H1 (cell line): ENCODE measurements at regions not wholly inside any gene's neighbourhood (a gene's known extent, or its start where the extent isn't known, plus 50 kb on each side); places are given as distances from the start of the nearest gene placed in this dataset.

Source experiments
- BRCA1 ChIP-seq: IDR thresholded peaks from 2 replicates; pipeline ENCODE4 v1.6.1; 2012; ENCODE audit warnings: low read depth, low read length, improper control_type of control experiment
- POLR2A ChIP-seq, 2 experiments: IDR thresholded peaks; 1 replicate in 1 of 2; 2 replicates in 1 of 2; pipeline ENCODE4 v1.6.1; 2011; ENCODE audit warnings: low read depth in 2 of 2, low read length in 2 of 2, mild to moderate bottlenecking in 2 of 2; ENCODE audit errors: control extremely low read depth in 1 of 2
- POLR2AphosphoS5 ChIP-seq: IDR thresholded peaks from 2 replicates; pipeline ENCODE4 v1.6.1; 2011; ENCODE audit warnings: low read depth, low read length
- RFX5 ChIP-seq: IDR thresholded peaks from 2 replicates; pipeline ENCODE4 v1.6.1; 2011; ENCODE audit warnings: low read depth, low read length, improper control_type of control experiment, borderline replicate concordance
- TEAD4 ChIP-seq: IDR thresholded peaks from 2 replicates; pipeline ENCODE4 v1.6.1; 2012; ENCODE audit warnings: low read depth, low read length, inconsistent platforms, mixed read lengths
- YY1 ChIP-seq: IDR thresholded peaks from 2 replicates; pipeline ENCODE4 v1.6.1; 2011; ENCODE audit warnings: low read depth, mild to moderate bottlenecking, low read length
- TF ChIP-seq, protein P1 (sequence below), 3 experiments: IDR thresholded peaks; 1 replicate in 2 of 3; 2 replicates in 1 of 3; pipeline versions ENCODE4 v1.5.1 to v1.6.1; 2011; ENCODE audit warnings: low read length in 3 of 3, mild to moderate bottlenecking in 3 of 3, inconsistent platforms in 2 of 3, low read depth in 1 of 3, moderate library complexity in 1 of 3; ENCODE audit not compliant: insufficient read depth in 1 of 3; ENCODE audit errors: control extremely low read depth in 1 of 3

DNA sequence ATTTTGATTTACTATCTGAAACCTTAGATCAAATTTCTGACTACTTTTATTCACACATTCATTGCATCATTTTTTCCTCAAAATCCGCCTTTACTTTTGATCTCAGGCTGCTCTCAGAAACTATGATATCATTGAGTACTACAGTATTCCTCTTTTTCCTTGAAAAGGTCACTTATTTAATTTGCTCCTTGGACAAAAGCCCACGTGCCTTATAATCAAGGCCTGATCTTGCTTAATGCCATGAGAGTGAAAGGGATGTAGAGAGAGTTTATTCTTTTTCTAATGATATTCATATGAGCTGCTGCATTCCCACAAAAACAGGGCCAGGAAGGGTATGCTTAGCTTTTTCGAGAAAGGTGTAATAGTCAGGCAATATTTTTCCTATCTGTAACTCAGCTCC, 327.0 kb downstream of the ETS1 start:
- TF ChIP-seq TEAD4 (no peak), YY1 (no peak), POLR2AphosphoS5 (no peak), RFX5 (no peak), BRCA1 (no peak), POLR2A (IDR thresholded peaks at IDR 0.05; ENCODE audit: control extremely low read depth in 1 of 2, low read depth in 2 of 2, low read length in 2 of 2) (no peak)
- TF ChIP-seq, protein P1, sequence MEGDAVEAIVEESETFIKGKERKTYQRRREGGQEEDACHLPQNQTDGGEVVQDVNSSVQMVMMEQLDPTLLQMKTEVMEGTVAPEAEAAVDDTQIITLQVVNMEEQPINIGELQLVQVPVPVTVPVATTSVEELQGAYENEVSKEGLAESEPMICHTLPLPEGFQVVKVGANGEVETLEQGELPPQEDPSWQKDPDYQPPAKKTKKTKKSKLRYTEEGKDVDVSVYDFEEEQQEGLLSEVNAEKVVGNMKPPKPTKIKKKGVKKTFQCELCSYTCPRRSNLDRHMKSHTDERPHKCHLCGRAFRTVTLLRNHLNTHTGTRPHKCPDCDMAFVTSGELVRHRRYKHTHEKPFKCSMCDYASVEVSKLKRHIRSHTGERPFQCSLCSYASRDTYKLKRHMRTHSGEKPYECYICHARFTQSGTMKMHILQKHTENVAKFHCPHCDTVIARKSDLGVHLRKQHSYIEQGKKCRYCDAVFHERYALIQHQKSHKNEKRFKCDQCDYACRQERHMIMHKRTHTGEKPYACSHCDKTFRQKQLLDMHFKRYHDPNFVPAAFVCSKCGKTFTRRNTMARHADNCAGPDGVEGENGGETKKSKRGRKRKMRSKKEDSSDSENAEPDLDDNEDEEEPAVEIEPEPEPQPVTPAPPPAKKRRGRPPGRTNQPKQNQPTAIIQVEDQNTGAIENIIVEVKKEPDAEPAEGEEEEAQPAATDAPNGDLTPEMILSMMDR (IDR thresholded peaks at IDR 0.05; ENCODE audit: control extremely low read depth in 1 of 3, insufficient read depth in 1 of 3, low read depth in 1 of 3, low read length in 3 of 3) = no peak
